SU-DHL-6 (cell line): ENCODE measurements at regions not wholly inside any gene's neighbourhood (a gene's known extent, or its start where the extent isn't known, plus 50 kb on each side); places are given as distances from the start of the nearest gene placed in this dataset.

Source experiments
- H2AFZ ChIP-seq: fragments of 200-600 bp; sonication (generic); 2 replicates; pipeline ENCODE4 v1.6.1; 2014; ENCODE audit warnings: low read depth, mild to moderate bottlenecking, moderate library complexity, mixed read lengths, antibody characterized with exemption, low read length; ENCODE audit not compliant: severe bottlenecking
- H3F3A ChIP-seq: fragments of 200-600 bp; shearing (Covaris generic); 2 replicates; pipeline ENCODE4 v1.6.0; 2016; ENCODE audit warnings: antibody characterized with exemption, mild to moderate bottlenecking; ENCODE audit not compliant: insufficient read depth
- H3K27ac ChIP-seq: fragments of 200-600 bp; sonication (generic); 2 replicates; pipeline ENCODE4 v1.5.1; 2016; ENCODE audit warnings: low read depth, mild to moderate bottlenecking, low read length, moderate library complexity, mixed read lengths
- H3K27me3 ChIP-seq: fragments of 200-600 bp; sonication (generic), shearing (Covaris generic); 2 replicates; pipeline ENCODE4 v1.6.0; 2014; ENCODE audit warnings: mild to moderate bottlenecking, low read length
- H3K36me3 ChIP-seq: fragments of 200-600 bp; sonication (generic); 2 replicates; pipeline ENCODE4 v1.6.1; 2014; ENCODE audit warnings: mild to moderate bottlenecking, low read length, mixed read lengths
- H3K4me2 ChIP-seq: fragments of 300-600, 200-600 bp; shearing (Covaris generic), sonication (generic); 2 replicates; pipeline ENCODE4 v1.6.0; 2014; ENCODE audit warnings: low read length, low read depth, mild to moderate bottlenecking; ENCODE audit not compliant: poor library complexity, severe bottlenecking
- H3K4me3 ChIP-seq: fragments of 200-600 bp; sonication (generic); 2 replicates; pipeline ENCODE4 v1.5.1; 2014; ENCODE audit warnings: antibody characterized with exemption, low read length, mild to moderate bottlenecking, mixed read lengths; ENCODE audit not compliant: insufficient read depth, poor library complexity, severe bottlenecking
- H3K79me2 ChIP-seq: fragments of 200-600 bp; sonication (generic); 2 replicates; pipeline ENCODE4 v1.6.1; 2014; ENCODE audit warnings: mild to moderate bottlenecking, low read length, moderate library complexity; ENCODE audit not compliant: insufficient read depth
- H3K9ac ChIP-seq: fragments of 200-600 bp; sonication (generic); 2 replicates; pipeline ENCODE4 v1.7.0; 2014; ENCODE audit warnings: mild to moderate bottlenecking, low read length
- H3K9me2 ChIP-seq: fragments of 200-600 bp; sonication (generic); replicated peaks from 2 replicates; pipeline ENCODE4 v1.6.1; 2014; ENCODE audit warnings: low read length; ENCODE audit not compliant: insufficient read depth
- H3K9me3 ChIP-seq: fragments of 200-600 bp; sonication (generic); 2 replicates; pipeline ENCODE4 v1.6.1; 2014; ENCODE audit warnings: low read length, mixed read lengths; ENCODE audit not compliant: insufficient read depth
- H4K20me1 ChIP-seq: fragments of 200-600 bp; sonication (generic); 2 replicates; pipeline ENCODE4 v1.6.1; 2014; ENCODE audit warnings: low read depth, mild to moderate bottlenecking, antibody characterized with exemption, low read length, moderate library complexity, mixed read lengths
- CTCF ChIP-seq: fragments of 200-600 bp; sonication (generic); IDR thresholded peaks from one replicate; pipeline ENCODE4 v1.5.1; 2017; ENCODE audit warnings: antibody characterized with exemption, mild to moderate bottlenecking, low read length, moderate library complexity; ENCODE audit not compliant: insufficient read depth, poor library complexity, severe bottlenecking
- EZH2phosphoT487 ChIP-seq: fragments of 200-600 bp; sonication (generic), shearing (Covaris generic); conservative IDR thresholded peaks from 2 replicates; pipeline ENCODE4 v1.6.1; 2018; ENCODE audit warnings: mild to moderate bottlenecking, antibody characterized with exemption, low read length, moderate library complexity, mixed read lengths

DNA sequence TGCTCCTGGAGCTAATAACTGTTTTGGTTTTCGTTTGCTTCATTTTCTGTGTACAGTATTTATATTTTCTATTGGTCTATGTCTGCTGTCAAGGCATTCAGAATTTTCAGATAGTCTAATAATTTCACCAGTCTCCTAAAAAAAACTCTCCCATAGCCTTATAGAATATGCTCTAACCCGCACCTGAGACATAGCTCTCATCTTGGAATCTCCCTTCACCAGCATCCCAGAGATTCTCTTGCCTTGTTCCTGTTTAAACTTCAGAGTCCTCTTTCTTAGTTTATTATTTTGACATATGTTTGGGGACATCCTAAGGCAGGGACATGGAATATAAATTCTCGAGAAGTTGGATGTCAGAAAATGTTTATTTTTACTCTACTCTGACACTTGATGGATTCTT lies 58.3 kb upstream of the MED4 start:
- Histone ChIP-seq H2AFZ (no peak overlapping the region), H3K27me3 (no peaks in the 10 kb centered on the region), H3K9me2 (no peaks in the 10 kb centered on the region), H3K36me3 (no peaks in the 10 kb centered on the region), H3K4me3 (no peak overlapping the region), H3K9ac (no peak overlapping the region), H3K79me2 (no peaks in the 10 kb centered on the region), H3K9me3 (no peaks in the 10 kb centered on the region), H4K20me1 (no peaks in the 10 kb centered on the region), H3K4me2 (no peak overlapping the region), H3K27ac (no peak overlapping the region), H3F3A (no peaks in the 10 kb centered on the region)
- no peak for TF ChIP-seq EZH2phosphoT487
- TF ChIP-seq CTCF = no peak

DNA sequence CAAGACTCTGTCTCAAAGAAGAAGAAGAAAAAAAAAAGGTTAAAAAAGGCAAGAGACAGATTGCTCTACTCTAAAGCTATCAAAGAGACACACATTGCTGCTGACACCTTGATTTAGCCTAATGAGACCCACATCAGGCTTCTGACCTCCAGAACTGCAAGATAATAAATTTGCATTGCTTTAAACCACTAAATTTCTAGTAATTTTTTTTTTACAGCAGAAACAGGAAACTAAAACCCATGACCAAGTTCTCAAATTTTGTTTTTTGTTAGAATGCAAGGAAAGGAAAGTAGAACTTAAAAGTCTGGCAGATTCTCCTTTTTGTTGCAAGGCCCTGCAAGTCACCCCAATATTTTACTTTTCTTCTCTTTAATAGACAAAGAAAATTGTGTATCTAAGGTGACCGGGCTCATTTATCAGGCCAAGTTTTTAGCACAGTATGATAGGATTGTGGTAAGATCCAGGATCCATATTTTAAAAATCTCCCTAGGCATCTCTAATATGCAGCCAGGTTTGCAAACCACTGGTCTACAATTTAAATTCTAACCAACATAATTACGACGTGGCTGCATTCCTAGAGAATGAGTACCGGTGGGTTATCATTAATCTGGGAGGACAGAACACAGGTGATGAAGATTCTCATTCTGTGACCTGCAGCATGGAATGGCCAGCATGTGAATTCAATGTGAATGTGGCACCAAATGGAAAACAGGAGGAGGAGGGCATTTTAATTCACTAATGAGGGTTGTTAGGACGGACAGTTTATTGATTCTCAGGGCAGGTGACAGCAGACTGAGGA lies 56.7 kb upstream of the MED4 start:
- H3K9me3 ChIP-seq = no peaks in the 10 kb centered on the region
- no peak overlapping the region for H3K4me2 ChIP-seq
- H3F3A ChIP-seq = no peaks in the 10 kb centered on the region
- H4K20me1 ChIP-seq = no peaks in the 10 kb centered on the region
- no peak overlapping the region for H3K4me3 ChIP-seq
- no peak overlapping the region for H2AFZ ChIP-seq
- H3K27ac ChIP-seq = no peak overlapping the region
- H3K9me2 ChIP-seq = no peaks in the 10 kb centered on the region
- no peaks in the 10 kb centered on the region for H3K79me2 ChIP-seq
- no peak for TF ChIP-seq EZH2phosphoT487
- TF ChIP-seq CTCF = no peak
- H3K27me3 ChIP-seq = no peaks in the 10 kb centered on the region
- H3K9ac ChIP-seq = no peak overlapping the region
- no peaks in the 10 kb centered on the region for H3K36me3 ChIP-seq

GRCh38 chr13:48148454-48148853 lies 53.5 kb upstream of the MED4 start:
- H3K4me3 ChIP-seq = no peak overlapping the region
- TF ChIP-seq CTCF = no peak
- TF ChIP-seq EZH2phosphoT487 = no peak
- H3F3A ChIP-seq = no peaks in the 10 kb centered on the region
- no peaks in the 10 kb centered on the region for H3K27me3 ChIP-seq
- H2AFZ ChIP-seq = no peak overlapping the region
- H3K27ac ChIP-seq = no peak overlapping the region
- no peaks in the 10 kb centered on the region for H3K79me2 ChIP-seq
- no peak overlapping the region for H3K9ac ChIP-seq
- H4K20me1 ChIP-seq = no peaks in the 10 kb centered on the region
- H3K9me3 ChIP-seq = no peaks in the 10 kb centered on the region
- H3K4me2 ChIP-seq = no peak overlapping the region
- H3K9me2 ChIP-seq = no peaks in the 10 kb centered on the region
- H3K36me3 ChIP-seq = no peaks in the 10 kb centered on the region
